Sigmoid colon (tissue), 6 donors: ENCODE measurements at regions not wholly inside any gene's neighbourhood (a gene's known extent, or its start where the extent isn't known, plus 50 kb on each side); places are given as distances from the start of the nearest gene placed in this dataset.

Experiments
- DNase-seq: peaks from one replicate; pipeline ENCODE4 v3.0.0-alpha.2; 2019
- H3K27ac ChIP-seq, 4 donors: fragments of 200-600 bp; sonication (generic); one replicate each; pipeline ENCODE4 v1.5.1; 2016 to 2019; ENCODE audit warnings: mild to moderate bottlenecking in 1 of 4
- H3K27me3 ChIP-seq, 3 donors: fragments of 200-600 bp; sonication (generic); one replicate each; pipeline ENCODE4 v1.5.1; 2019; ENCODE audit warnings: mild to moderate bottlenecking in 1 of 3
- H3K36me3 ChIP-seq, 4 donors: fragments of 200-600 bp; sonication (generic); one replicate each; pipeline ENCODE4 v1.5.1; 2016 to 2019
- H3K4me1 ChIP-seq, 4 donors: fragments of 200-600 bp; sonication (generic); one replicate each; pipeline ENCODE4 v1.5.1; 2017 to 2019
- H3K4me3 ChIP-seq, 4 donors: fragments of 200-600 bp; sonication (generic); one replicate each; pipeline ENCODE4 v1.5.1; 2017 to 2019; ENCODE audit warnings: mild to moderate bottlenecking in 2 of 4, moderate library complexity in 1 of 4
- H3K9me3 ChIP-seq, 4 donors: fragments of 200-600 bp in 3 of 4; sonication (generic) in 3 of 4; one replicate each; pipeline versions ENCODE4 v1.5.1 to v1.6.1; 2013 to 2019
- EP300 ChIP-seq, 4 donors: sonication (generic); formaldehyde crosslinking; IDR thresholded peaks; one replicate each; pipeline ENCODE4 v1.6.1; 2017; ENCODE audit warnings: antibody characterized with exemption in 4 of 4
- POLR2A ChIP-seq, 2 donors: fragments of 450-650 bp; IDR thresholded peaks; one replicate each; pipeline ENCODE4 v1.6.1; 2016; ENCODE audit warnings: antibody characterized with exemption in 2 of 2, mild to moderate bottlenecking in 2 of 2, moderate library complexity in 2 of 2
- POLR2AphosphoS5 ChIP-seq, 4 donors: sonication (generic); formaldehyde crosslinking; IDR thresholded peaks; one replicate each; pipeline ENCODE4 v1.6.1; 2017; ENCODE audit warnings: antibody characterized with exemption in 4 of 4
- WGBS, 2 donors: extraction: QIAGEN DNeasy Blood & Tissue Kit; methylation state at CpG; one replicate each; pipeline ENCODE4 v1.1.7; 2013; 5-methylcytosine and 5-hydroxymethylcytosine counted together
- intact Hi-C: fragments of 100-400 bp; cut with DNase I; formaldehyde crosslinking; loops from one replicate; pipeline ENCODE4 v1.15.1; 2023
- TF ChIP-seq, protein P1 (sequence below), 4 experiments: fragments of 450-650 bp in 3 of 4; fragments of 200-600 bp in 1 of 4; IDR thresholded peaks; one replicate each; pipeline ENCODE4 v1.5.1; 2016 to 2019; ENCODE audit warnings: antibody characterized with exemption in 4 of 4, mild to moderate bottlenecking in 3 of 4, moderate library complexity in 2 of 4
- donor health status: healthy with polysubstance abuse.
- donor health status: healthy.

DNA sequence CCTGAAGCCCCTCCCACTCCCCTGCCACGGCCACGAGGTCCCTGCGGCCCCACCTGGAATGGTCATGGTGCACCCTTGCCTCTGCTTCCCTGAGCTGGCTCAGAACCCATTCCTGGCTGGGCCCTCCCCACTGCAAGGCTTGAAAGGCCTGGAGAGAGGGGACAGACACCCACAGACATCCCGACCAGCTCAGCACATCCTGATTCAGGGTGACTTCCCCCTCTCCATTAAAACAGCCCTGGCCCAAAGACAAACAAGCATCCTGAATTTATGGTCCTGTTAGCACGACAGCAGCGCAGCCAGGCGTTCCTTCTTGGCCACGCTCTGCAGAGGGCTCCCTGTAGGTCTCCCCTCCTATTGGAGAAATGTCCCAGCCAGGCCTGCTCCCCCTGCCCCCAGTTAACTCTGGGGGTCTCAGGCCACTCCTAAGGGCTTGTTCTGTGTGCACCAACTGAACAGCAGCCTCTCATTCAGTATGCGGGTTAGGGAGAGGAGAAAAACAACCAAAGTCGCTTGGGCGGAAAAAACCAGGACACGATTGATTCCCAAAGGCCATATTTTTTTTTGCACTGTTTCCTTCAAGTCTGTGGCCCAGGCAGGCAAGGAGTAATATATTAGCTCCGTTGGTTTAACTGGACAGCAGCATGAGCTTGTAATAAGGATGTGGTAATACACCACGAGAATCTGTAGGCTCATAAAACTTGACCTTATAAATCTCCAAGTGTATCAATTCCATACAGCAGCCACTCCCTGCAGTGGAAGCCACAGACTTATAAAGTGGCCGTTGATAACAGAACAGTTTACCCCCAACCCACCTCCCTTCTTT is 106.7 kb upstream of the MSX1 start:
- H3K9me3 ChIP-seq, result no peaks in the 10 kb centered on the region
- intact Hi-C loops, result no loop called here
- no peak overlapping the region for H3K4me3 ChIP-seq
- peaks cover 0 to 13% (median 3%) of the 10 kb centered on the region in 3 donors for H3K27me3 ChIP-seq
- no peaks in the 10 kb centered on the region for H3K36me3 ChIP-seq
- DNase-seq, result no peak
- TF ChIP-seq POLR2A (IDR thresholded peaks at IDR 0.05), result no peak
- TF ChIP-seq EP300 (IDR thresholded peaks at IDR 0.05), result no peak
- TF ChIP-seq, protein P1, sequence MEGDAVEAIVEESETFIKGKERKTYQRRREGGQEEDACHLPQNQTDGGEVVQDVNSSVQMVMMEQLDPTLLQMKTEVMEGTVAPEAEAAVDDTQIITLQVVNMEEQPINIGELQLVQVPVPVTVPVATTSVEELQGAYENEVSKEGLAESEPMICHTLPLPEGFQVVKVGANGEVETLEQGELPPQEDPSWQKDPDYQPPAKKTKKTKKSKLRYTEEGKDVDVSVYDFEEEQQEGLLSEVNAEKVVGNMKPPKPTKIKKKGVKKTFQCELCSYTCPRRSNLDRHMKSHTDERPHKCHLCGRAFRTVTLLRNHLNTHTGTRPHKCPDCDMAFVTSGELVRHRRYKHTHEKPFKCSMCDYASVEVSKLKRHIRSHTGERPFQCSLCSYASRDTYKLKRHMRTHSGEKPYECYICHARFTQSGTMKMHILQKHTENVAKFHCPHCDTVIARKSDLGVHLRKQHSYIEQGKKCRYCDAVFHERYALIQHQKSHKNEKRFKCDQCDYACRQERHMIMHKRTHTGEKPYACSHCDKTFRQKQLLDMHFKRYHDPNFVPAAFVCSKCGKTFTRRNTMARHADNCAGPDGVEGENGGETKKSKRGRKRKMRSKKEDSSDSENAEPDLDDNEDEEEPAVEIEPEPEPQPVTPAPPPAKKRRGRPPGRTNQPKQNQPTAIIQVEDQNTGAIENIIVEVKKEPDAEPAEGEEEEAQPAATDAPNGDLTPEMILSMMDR (IDR thresholded peaks at IDR 0.05), result no peak
- no peak for TF ChIP-seq POLR2AphosphoS5 (IDR thresholded peaks at IDR 0.05)
- WGBS, 2 donors, result 26 to 31% methylated on average over 15 of the region's 15 CpGs
- no peak overlapping the region for H3K27ac ChIP-seq
- no peaks in the 10 kb centered on the region for H3K4me1 ChIP-seq

DNA sequence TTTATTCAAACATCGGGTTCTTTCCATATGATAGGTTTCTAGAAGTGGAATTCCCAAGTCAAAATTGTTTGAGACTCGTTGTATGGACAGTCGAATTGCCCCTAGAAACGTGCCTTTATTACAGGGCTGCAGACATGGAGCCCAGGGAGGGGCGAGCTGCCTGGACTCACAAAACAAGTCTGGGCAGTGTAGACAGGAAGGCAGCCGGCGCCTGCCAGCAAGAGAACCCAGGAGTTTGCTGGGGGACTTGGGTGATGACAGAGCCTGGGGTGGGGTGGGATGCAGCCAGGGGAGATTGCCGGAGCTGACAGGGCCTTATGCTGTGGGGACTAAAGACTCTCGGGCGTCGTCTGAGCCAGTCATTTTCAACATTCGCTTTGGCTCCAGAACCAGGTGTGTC is 107.4 kb upstream of the MSX1 start:
- Histone ChIP-seq H3K4me1 (no peaks in the 10 kb centered on the region), H3K27me3 (peaks cover 0 to 13% (median 3%) of the 10 kb centered on the region in 3 donors)
- DNase-seq, result no peak

DNA sequence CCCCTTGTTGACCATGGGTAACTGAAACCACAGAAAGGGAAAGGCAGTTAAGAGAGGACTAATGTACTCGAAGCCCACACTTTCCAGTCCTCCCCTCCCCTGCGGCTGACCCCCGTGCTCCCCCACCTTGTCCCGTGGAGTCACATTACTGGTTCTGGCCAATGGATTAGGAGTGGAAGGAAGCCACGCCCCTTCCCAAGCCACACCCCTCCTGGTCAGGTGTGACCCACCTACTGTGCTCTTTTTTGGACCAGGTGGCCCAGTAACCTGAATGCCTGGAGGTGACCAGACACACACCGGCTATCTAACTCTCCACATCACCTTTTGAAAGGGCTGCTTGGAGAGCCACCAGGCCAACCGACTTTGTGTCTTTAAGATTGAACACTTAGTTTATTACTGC is 109.3 kb upstream of the MSX1 start:
- TF ChIP-seq POLR2AphosphoS5 (IDR thresholded peaks at IDR 0.05) (no peak), EP300 (IDR thresholded peaks at IDR 0.05) (no peak), POLR2A (IDR thresholded peaks at IDR 0.05) (no peak)
- TF ChIP-seq, protein P1 (IDR thresholded peaks at IDR 0.05), result no peak
- Histone ChIP-seq H3K4me1 (no peaks in the 10 kb centered on the region), H3K27ac (no peak overlapping the region), H3K27me3 (peaks cover 0 to 13% (median 3%) of the 10 kb centered on the region in 3 donors), H3K4me3 (no peak overlapping the region), H3K36me3 (no peaks in the 10 kb centered on the region), H3K9me3 (peaks cover 0 to 15% (median 7%) of the 10 kb centered on the region in 4 donors)
- intact Hi-C loops, result no loop called here
- DNase-seq, result no peak
- WGBS, 2 donors, result 79 to 81% methylated on average over 7 of the region's 7 CpGs

More for the DNA sequence above, 107.4 kb upstream of the MSX1 start:
- WGBS, 2 donors, result 27 to 64% methylated on average over 12 of the region's 12 CpGs
- no peak overlapping the region for H3K27ac ChIP-seq
- H3K9me3 ChIP-seq, result peaks cover 0 to 6% (median 1%) of the 10 kb centered on the region in 4 donors
- intact Hi-C loops, result no loop called here
- no peak for TF ChIP-seq EP300 (IDR thresholded peaks at IDR 0.05)
- TF ChIP-seq POLR2AphosphoS5 (IDR thresholded peaks at IDR 0.05), result no peak
- TF ChIP-seq, protein P1 (IDR thresholded peaks at IDR 0.05), result no peak
- no peak overlapping the region for H3K4me3 ChIP-seq
- no peaks in the 10 kb centered on the region for H3K36me3 ChIP-seq

DNA sequence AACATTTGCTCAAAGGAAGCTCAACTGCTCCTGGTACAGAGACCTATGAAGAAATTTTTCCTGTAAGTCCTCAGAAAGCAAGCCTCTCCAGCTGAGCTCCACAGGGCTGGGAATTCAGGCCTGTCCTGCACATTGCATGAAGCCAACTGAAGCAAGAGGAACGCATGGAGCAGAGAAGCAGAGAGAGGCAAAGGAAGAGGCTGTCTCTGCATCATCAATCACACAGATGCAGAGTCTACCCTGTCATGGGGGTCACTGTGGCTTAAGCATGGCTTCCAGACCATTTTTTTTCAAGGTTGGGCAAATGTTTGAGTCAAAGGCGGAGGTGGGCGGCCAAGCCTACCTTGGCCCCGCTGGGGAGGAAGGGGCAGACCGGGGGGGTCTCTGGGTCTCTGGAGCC is 110.3 kb upstream of the MSX1 start:
- Histone ChIP-seq H3K27me3 (peaks cover 0 to 12% (median 2%) of the 10 kb centered on the region in 3 donors), H3K4me3 (no peak overlapping the region), H3K4me1 (no peaks in the 10 kb centered on the region), H3K27ac (no peak overlapping the region), H3K36me3 (no peaks in the 10 kb centered on the region), H3K9me3 (peaks cover 0 to 15% (median 9%) of the 10 kb centered on the region in 4 donors)
- no peak for TF ChIP-seq POLR2A (IDR thresholded peaks at IDR 0.05)
- TF ChIP-seq, protein P1 (IDR thresholded peaks at IDR 0.05), result no peak
- TF ChIP-seq POLR2AphosphoS5 (IDR thresholded peaks at IDR 0.05), result no peak
- TF ChIP-seq EP300 (IDR thresholded peaks at IDR 0.05), result no peak
- no peak for DNase-seq
- intact Hi-C loops, result no loop called here
- 85 to 94% methylated on average over 5 of the region's 5 CpGs for WGBS, 2 donors
